Astrocyte (in vitro differentiated cells and primary cell): ENCODE measurements at regions not wholly inside any gene's neighbourhood (a gene's known extent, or its start where the extent isn't known, plus 50 kb on each side); places are given as distances from the start of the nearest gene placed in this dataset.

Experiments
- DNase-seq: peaks from one replicate; pipeline ENCODE4 v3.0.0-alpha.2; 2010; ENCODE audit warnings: low read depth
- FAIRE-seq: peaks from 2 replicates; lab custom pipeline; 2011; peaks lifted over from hg19 to GRCh38; lab: Jason Lieb, UNC
- H2AFZ ChIP-seq: 2 replicates; pipeline ENCODE4 v1.6.0; 2012; ENCODE audit warnings: low read depth, low read length, inconsistent platforms
- H3K27ac ChIP-seq: 2 replicates; pipeline ENCODE4 v1.5.1; 2011; ENCODE audit warnings: low read depth, low read length, inconsistent platforms
- H3K27me3 ChIP-seq: 2 replicates; pipeline ENCODE4 v1.6.0; 2011; ENCODE audit warnings: low read length, inconsistent platforms; ENCODE audit not compliant: insufficient read depth
- H3K36me3 ChIP-seq: 2 replicates; pipeline ENCODE4 v1.5.1; 2011; ENCODE audit warnings: low read length, inconsistent platforms; ENCODE audit not compliant: insufficient read depth
- H3K4me1 ChIP-seq: 2 replicates; pipeline ENCODE4 v1.5.1; 2011; ENCODE audit warnings: low read length, inconsistent platforms; ENCODE audit not compliant: insufficient read depth
- H3K4me2 ChIP-seq: 2 replicates; pipeline ENCODE4 v1.6.0; 2012; ENCODE audit warnings: low read length, inconsistent platforms
- H3K4me3 ChIP-seq: 2 replicates; pipeline ENCODE4 v1.5.1; 2011; ENCODE audit warnings: low read depth, mild to moderate bottlenecking, low read length, inconsistent platforms; ENCODE audit not compliant: insufficient read depth
- H3K79me2 ChIP-seq: 2 replicates; pipeline ENCODE4 v1.6.0; 2012; ENCODE audit warnings: mild to moderate bottlenecking, low read length, inconsistent platforms; ENCODE audit not compliant: insufficient read depth
- H3K9ac ChIP-seq: 2 replicates; pipeline ENCODE4 v1.6.0; 2012; ENCODE audit warnings: mild to moderate bottlenecking, low read length, inconsistent platforms
- H3K9me3 ChIP-seq: 2 replicates; pipeline ENCODE4 v1.5.1; 2012; ENCODE audit warnings: low read depth, mild to moderate bottlenecking, low read length, inconsistent platforms; ENCODE audit not compliant: insufficient read depth
- H4K20me1 ChIP-seq: 2 replicates; pipeline ENCODE4 v1.6.0; 2012; ENCODE audit warnings: low read length, inconsistent platforms; ENCODE audit not compliant: insufficient read depth
- H3K27ac Mint-ChIP-seq: one replicate; pipeline ENCODE4 v1.8.0; 2021; ENCODE audit warnings: mild to moderate bottlenecking, mixed read lengths; ENCODE audit not compliant: unreplicated experiment
- H3K27me3 Mint-ChIP-seq: one replicate; pipeline ENCODE4 v1.8.0; 2021; ENCODE audit warnings: low read depth, mixed read lengths; ENCODE audit not compliant: unreplicated experiment
- H3K36me3 Mint-ChIP-seq: one replicate; pipeline ENCODE4 v1.8.0; 2021; ENCODE audit warnings: low read depth, mixed read lengths; ENCODE audit not compliant: unreplicated experiment
- H3K4me1 Mint-ChIP-seq: one replicate; pipeline ENCODE4 v1.8.0; 2021; ENCODE audit warnings: low read depth, mixed read lengths; ENCODE audit not compliant: unreplicated experiment
- H3K4me3 Mint-ChIP-seq: one replicate; pipeline ENCODE4 v1.8.0; 2021; ENCODE audit warnings: mild to moderate bottlenecking, moderate library complexity, mixed read lengths; ENCODE audit not compliant: unreplicated experiment
- H3K9me3 Mint-ChIP-seq: one replicate; pipeline ENCODE4 v1.8.0; 2021; ENCODE audit warnings: mild to moderate bottlenecking, mixed read lengths; ENCODE audit not compliant: unreplicated experiment
- CTCF ChIP-seq: IDR thresholded peaks from 2 replicates; pipeline ENCODE4 v1.5.1; 2011; ENCODE audit warnings: low read depth, mild to moderate bottlenecking, inconsistent platforms, low read length, moderate library complexity; ENCODE audit not compliant: insufficient read depth
- EZH2 ChIP-seq: IDR thresholded peaks from 2 replicates; pipeline ENCODE4 v1.6.1; 2012; ENCODE audit warnings: mild to moderate bottlenecking, low read length, inconsistent platforms; ENCODE audit not compliant: insufficient read depth

- no peak for FAIRE-seq
- H3K9me3 ChIP-seq, result no peaks in the 10 kb centered on the region
- Mint-ChIP-seq H3K36me3 (no peaks in the 10 kb centered on the region), H3K9me3 (peaks cover 9% of the 10 kb centered on the region), H3K4me3 (no peak overlapping the region), H3K4me1 (peaks cover 1% of the 10 kb centered on the region), H3K27me3 (peaks cover 3% of the 10 kb centered on the region), H3K27ac (no peak overlapping the region)
- no peak overlapping the region for H2AFZ ChIP-seq
- no peaks in the 10 kb centered on the region for H3K36me3 ChIP-seq
- DNase-seq, result no peak
- no peak overlapping the region for H3K27ac ChIP-seq
- no peaks in the 10 kb centered on the region for H3K4me1 ChIP-seq
- no peaks in the 10 kb centered on the region for H4K20me1 ChIP-seq
- no peak overlapping the region for H3K9ac ChIP-seq
- H3K79me2 ChIP-seq, result no peaks in the 10 kb centered on the region
- H3K4me3 ChIP-seq, result no peak overlapping the region
- TF ChIP-seq CTCF (no peak), EZH2 (no peak)
- H3K4me2 ChIP-seq, result no peak overlapping the region
- peaks cover 4% of the 10 kb centered on the region for H3K27me3 ChIP-seq
These were observed 53.6 kb upstream of the KCNJ15 start for GRCh38 chr21:38203229-38203628.

GRCh38 chr21:38205940-38206339 is 50.9 kb upstream of the KCNJ15 start:
- Mint-ChIP-seq H3K4me3 (no peak overlapping the region), H3K27ac (no peak overlapping the region), H3K36me3 (peaks cover 1% of the 10 kb centered on the region), H3K4me1 (peaks cover 2% of the 10 kb centered on the region), H3K27me3 (peaks cover 5% of the 10 kb centered on the region), H3K9me3 (peaks cover 12% of the 10 kb centered on the region)
- Histone ChIP-seq H2AFZ (no peak overlapping the region), H3K9ac (no peak overlapping the region), H3K79me2 (no peaks in the 10 kb centered on the region), H3K27ac (no peak overlapping the region), H4K20me1 (no peaks in the 10 kb centered on the region), H3K4me3 (no peak overlapping the region), H3K4me1 (no peaks in the 10 kb centered on the region), H3K27me3 (peaks cover 4% of the 10 kb centered on the region), H3K9me3 (no peaks in the 10 kb centered on the region), H3K4me2 (no peak overlapping the region), H3K36me3 (no peaks in the 10 kb centered on the region)
- TF ChIP-seq CTCF, result no peak
- TF ChIP-seq EZH2, result no peak
- no peak for FAIRE-seq
- DNase-seq, result no peak

GRCh38 chr21:38206646-38207045 is 50.1 kb upstream of the KCNJ15 start:
- Mint-ChIP-seq H3K9me3 (peaks cover 12% of the 10 kb centered on the region), H3K36me3 (peaks cover 1% of the 10 kb centered on the region), H3K27ac (no peak overlapping the region), H3K27me3 (peaks cover 5% of the 10 kb centered on the region), H3K4me3 (no peak overlapping the region), H3K4me1 (peaks cover 2% of the 10 kb centered on the region)
- no peaks in the 10 kb centered on the region for H3K79me2 ChIP-seq
- H3K4me1 ChIP-seq, result no peaks in the 10 kb centered on the region
- H3K4me3 ChIP-seq, result no peak overlapping the region
- peaks cover 4% of the 10 kb centered on the region for H3K27me3 ChIP-seq
- FAIRE-seq, result no peak
- H3K9ac ChIP-seq, result no peak overlapping the region
- no peak overlapping the region for H3K27ac ChIP-seq
- no peak for DNase-seq
- no peaks in the 10 kb centered on the region for H3K9me3 ChIP-seq
- H3K4me2 ChIP-seq, result no peak overlapping the region
- H3K36me3 ChIP-seq, result no peaks in the 10 kb centered on the region
- H2AFZ ChIP-seq, result no peak overlapping the region
- no peaks in the 10 kb centered on the region for H4K20me1 ChIP-seq
- TF ChIP-seq CTCF (no peak), EZH2 (no peak)
